NCI-H1930 (cell line): ENCODE measurements at regions not wholly inside any gene's neighbourhood (a gene's known extent, or its start where the extent isn't known, plus 50 kb on each side); places are given as distances from the start of the nearest gene placed in this dataset.
"Not testable (repeated sequence)": the region's sequence is repeated elsewhere in the genome, so short reads cannot be mapped to it uniquely, and the experiment has no call there.

ENCODE experiments used
- DNase-seq, 2 experiments: peaks; one replicate each; lab custom pipeline; 2025; lab: John Stamatoyannopoulos, UW

- DNase-seq, result no peak
These were observed 52.4 kb upstream of the GOLGA8J start for GRCh38 chr15:30030345-30030744.

- DNase-seq, result no peak
These were observed 58.9 kb upstream of the GOLGA8J start for GRCh38 chr15:30023798-30024295.

GRCh38 chr15:30010746-30011145, 72.0 kb upstream of the GOLGA8J start:
- no peak for DNase-seq

GRCh38 chr15:30008156-30008555, 74.6 kb upstream of the GOLGA8J start:
- no peak for DNase-seq

- no peak for DNase-seq
These were observed 81.2 kb upstream of the GOLGA8J start for GRCh38 chr15:30001602-30002001.

- no peak for DNase-seq
These were observed 84.7 kb upstream of the GOLGA8J start for GRCh38 chr15:29998033-29998432.

GRCh38 chr15:29997499-29997898, 85.3 kb upstream of the GOLGA8J start:
- DNase-seq, result no peak

- DNase-seq, result no peak
These were observed 88.5 kb upstream of the GOLGA8J start for GRCh38 chr15:29994284-29994683.

GRCh38 chr15:29990954-29991353, 91.8 kb upstream of the GOLGA8J start:
- DNase-seq, result no peak

GRCh38 chr15:29990035-29990434, 92.7 kb upstream of the GOLGA8J start:
- no peak for DNase-seq

GRCh38 chr15:29988701-29989100, 94.1 kb upstream of the GOLGA8J start:
- DNase-seq, result no peak

GRCh38 chr15:29986946-29987345, 95.8 kb upstream of the GOLGA8J start:
- no peak for DNase-seq

GRCh38 chr15:29978411-29979382, 104.1 kb upstream of the GOLGA8J start:
- DNase-seq, result no peak

- not testable (repeated sequence) for DNase-seq
These were observed 108.7 kb upstream of the GOLGA8J start for GRCh38 chr15:29974056-29974455.

GRCh38 chr15:29972051-29972450, 110.7 kb upstream of the GOLGA8J start:
- no peak for DNase-seq

- DNase-seq, result no peak
These were observed 112.4 kb upstream of the GOLGA8J start for GRCh38 chr15:29970402-29970695.

GRCh38 chr15:29969562-29970401, 113.0 kb upstream of the GOLGA8J start:
- DNase-seq, result no peak

- DNase-seq, result no peak
These were observed 113.7 kb upstream of the GOLGA8J start for GRCh38 chr15:29968895-29969561.

- no peak for DNase-seq
These were observed 114.5 kb upstream of the GOLGA8J start for GRCh38 chr15:29968099-29968894.

GRCh38 chr15:29962407-29962806, 120.3 kb upstream of the GOLGA8J start:
- no peak for DNase-seq

GRCh38 chr15:29959384-29960137, 123.2 kb upstream of the GOLGA8J start:
- no peak for DNase-seq
